Endothelial cell (in vitro differentiated cells): ENCODE measurements at regions not wholly inside any gene's neighbourhood (a gene's known extent, or its start where the extent isn't known, plus 50 kb on each side); places are given as distances from the start of the nearest gene placed in this dataset.
A peak's percentile ranks its signal among the peaks of the same experiment; 100 is the strongest.

ENCODE experiments used
- DNase-seq: peaks from one replicate; pipeline ENCODE4 v3.0.0; 2021; ENCODE audit warnings: low spot score
- H3K27ac Mint-ChIP-seq: one replicate; pipeline ENCODE4 v1.8.0; 2021; ENCODE audit warnings: mixed read lengths, inconsistent platforms; ENCODE audit not compliant: unreplicated experiment
- H3K27me3 Mint-ChIP-seq: one replicate; pipeline ENCODE4 v1.8.0; 2021; ENCODE audit warnings: mild to moderate bottlenecking, moderate library complexity, mixed read lengths, inconsistent platforms; ENCODE audit not compliant: unreplicated experiment
- H3K36me3 Mint-ChIP-seq: one replicate; pipeline ENCODE4 v1.8.0; 2021; ENCODE audit warnings: mild to moderate bottlenecking, low read depth, mixed read lengths, inconsistent platforms; ENCODE audit not compliant: unreplicated experiment
- H3K4me1 Mint-ChIP-seq: one replicate; pipeline ENCODE4 v1.8.0; 2021; ENCODE audit warnings: mild to moderate bottlenecking, mixed read lengths, inconsistent platforms; ENCODE audit not compliant: unreplicated experiment
- H3K4me3 Mint-ChIP-seq: one replicate; pipeline ENCODE4 v1.8.0; 2021; ENCODE audit warnings: mild to moderate bottlenecking, mixed read lengths, inconsistent platforms; ENCODE audit not compliant: unreplicated experiment
- H3K9me3 Mint-ChIP-seq: one replicate; pipeline ENCODE4 v1.8.0; 2021; ENCODE audit warnings: mixed read lengths, inconsistent platforms; ENCODE audit not compliant: unreplicated experiment
- CTCF ChIP-seq: fragments of 200-600 bp; sonication (generic); IDR thresholded peaks from one replicate; pipeline ENCODE4 v1.5.0; 2021; ENCODE audit warnings: antibody characterized with exemption; ENCODE audit not compliant: unreplicated experiment

DNA sequence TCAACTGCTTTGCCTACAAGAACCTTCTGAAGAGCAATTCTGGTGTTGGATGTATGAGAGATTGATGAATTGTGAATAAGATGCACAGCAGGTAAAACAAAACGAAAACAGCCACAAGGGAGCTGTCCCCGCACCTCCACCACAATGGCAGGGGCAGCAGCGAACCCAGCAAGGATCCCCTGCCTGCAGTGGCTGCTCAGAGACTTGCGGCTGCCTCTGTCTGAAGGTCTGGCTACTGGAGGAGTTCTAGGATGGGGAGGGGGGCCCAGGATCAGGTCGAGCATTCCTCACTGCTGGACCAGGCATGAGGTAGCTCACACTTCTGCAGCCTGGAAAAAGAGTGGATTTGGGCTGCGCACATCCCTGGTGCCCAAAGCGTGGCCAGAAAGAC is 523.5 kb downstream of the CDH26 start:
- Mint-ChIP-seq H3K36me3 (peaks cover 3% of the 10 kb centered on the region), H3K27ac (no peak overlapping the region), H3K4me3 (no peak overlapping the region), H3K4me1 (peaks cover 12% of the 10 kb centered on the region), H3K9me3 (no peaks in the 10 kb centered on the region), H3K27me3 (peaks cover 2% of the 10 kb centered on the region)
- no peak for TF ChIP-seq CTCF
- no peak for DNase-seq

GRCh38 chr20:60482221-60483008 is 524.2 kb downstream of the CDH26 start:
- Mint-ChIP-seq H3K4me1 (peaks cover 12% of the 10 kb centered on the region), H3K9me3 (no peaks in the 10 kb centered on the region), H3K36me3 (peaks cover 3% of the 10 kb centered on the region), H3K27me3 (peaks cover 2% of the 10 kb centered on the region), H3K27ac (no peak overlapping the region), H3K4me3 (no peak overlapping the region)
- no peak for TF ChIP-seq CTCF
- no peak for DNase-seq

DNA sequence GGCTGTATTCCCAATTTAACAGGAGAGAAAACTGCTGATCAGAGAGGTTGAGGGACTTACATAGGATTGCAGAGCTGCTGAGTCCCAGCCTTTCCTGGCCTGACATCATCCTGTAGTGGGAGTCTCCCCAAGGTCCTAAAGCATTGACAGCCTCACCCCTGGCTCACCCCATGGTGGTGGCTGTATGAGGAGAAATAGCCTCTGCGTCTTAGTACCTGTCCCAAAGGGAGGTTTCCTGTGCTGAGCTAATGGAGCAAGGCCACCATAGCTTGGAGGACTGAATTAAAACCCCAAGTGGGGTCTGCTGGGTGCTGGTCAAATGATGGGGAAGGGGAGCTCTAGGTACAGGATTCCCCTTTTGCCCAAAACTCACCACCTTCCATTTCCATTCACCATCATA is 525.1 kb downstream of the CDH26 start:
- Mint-ChIP-seq H3K4me3 (no peak overlapping the region), H3K4me1 (peaks cover 12% of the 10 kb centered on the region), H3K27ac (no peak overlapping the region)

GRCh38 chr20:60484316-60484715 is 526.1 kb downstream of the CDH26 start:
- Mint-ChIP-seq H3K4me1 (peaks cover 12% of the 10 kb centered on the region), H3K27me3 (peaks cover 2% of the 10 kb centered on the region), H3K36me3 (peaks cover 3% of the 10 kb centered on the region), H3K27ac (no peak overlapping the region), H3K4me3 (no peak overlapping the region), H3K9me3 (no peaks in the 10 kb centered on the region)
- DNase-seq: no peak
- TF ChIP-seq CTCF: no peak

More for the DNA sequence above, 525.1 kb downstream of the CDH26 start:
- DNase-seq: no peak
- no peak for TF ChIP-seq CTCF
- Mint-ChIP-seq H3K9me3 (no peaks in the 10 kb centered on the region), H3K27me3 (peaks cover 2% of the 10 kb centered on the region), H3K36me3 (peaks cover 3% of the 10 kb centered on the region)

GRCh38 chr20:60485012-60485760 is 527.0 kb downstream of the CDH26 start:
- Mint-ChIP-seq H3K4me3 (no peak overlapping the region), H3K27ac (peak overlapping the region; percentile 4), H3K9me3 (no peaks in the 10 kb centered on the region), H3K4me1 (peaks cover 12% of the 10 kb centered on the region), H3K36me3 (peaks cover 3% of the 10 kb centered on the region), H3K27me3 (peaks cover 2% of the 10 kb centered on the region)
- DNase-seq: peak; percentile 16
- no peak for TF ChIP-seq CTCF
